ENCODE measurements at regions not wholly inside any gene's neighbourhood (a gene's known extent, or its start where the extent isn't known, plus 50 kb on each side); places are given as distances from the start of the nearest gene placed in this dataset.

- no peak for TF ChIP-seq EZH2phosphoT487 (IDR thresholded peaks at IDR 0.05; ENCODE audit: insufficient read depth, low read depth)
- no peak for TF ChIP-seq EZH2 (IDR thresholded peaks at IDR 0.05; ENCODE audit: insufficient read depth, poor library complexity, severe bottlenecking)
Measured at GRCh38 chr2:80947601-80948130, 643.1 kb upstream of the LRRTM1 start.

Data from GM23248 (cell line).